Progenitor cell of endocrine pancreas (in vitro differentiated cells): ENCODE measurements at regions not wholly inside any gene's neighbourhood (a gene's known extent, or its start where the extent isn't known, plus 50 kb on each side); places are given as distances from the start of the nearest gene placed in this dataset.
A peak's percentile ranks its signal among the peaks of the same experiment; 100 is the strongest.
"Not testable (repeated sequence)": the region's sequence is repeated elsewhere in the genome, so short reads cannot be mapped to it uniquely, and the experiment has no call there.

Experiments
- DNase-seq: peaks from one replicate; pipeline ENCODE4 v3.0.0; 2021; ENCODE audit warnings: low spot score; ENCODE audit not compliant: unreplicated experiment
- H3K27ac Mint-ChIP-seq: 2 replicates; pipeline ENCODE4 v1.8.0; 2021; ENCODE audit warnings: mild to moderate bottlenecking, moderate library complexity, mixed read lengths
- H3K27me3 Mint-ChIP-seq: 2 replicates; pipeline ENCODE4 v1.8.0; 2021; ENCODE audit warnings: mixed read lengths
- H3K36me3 Mint-ChIP-seq: 2 replicates; pipeline ENCODE4 v1.8.0; 2022; ENCODE audit warnings: mixed read lengths; ENCODE audit not compliant: insufficient read depth
- H3K4me1 Mint-ChIP-seq: 2 replicates; pipeline ENCODE4 v1.8.0; 2021; ENCODE audit warnings: low read depth, mixed read lengths
- H3K4me3 Mint-ChIP-seq: 2 replicates; pipeline ENCODE4 v1.8.0; 2021; ENCODE audit warnings: low read depth, mild to moderate bottlenecking, moderate library complexity, mixed read lengths
- H3K9me3 Mint-ChIP-seq: 2 replicates; pipeline ENCODE4 v1.8.0; 2021; ENCODE audit warnings: low read depth, mixed read lengths
- CTCF ChIP-seq: fragments of 200-600 bp; sonication (generic); IDR thresholded peaks from one replicate; pipeline ENCODE4 v1.5.0; 2021; ENCODE audit warnings: antibody characterized with exemption, mild to moderate bottlenecking; ENCODE audit not compliant: unreplicated experiment

GRCh38 chr18:64742898-64743297, 594.0 kb upstream of the LINC00305 start:
- Mint-ChIP-seq H3K4me1 (peaks cover 8% of the 10 kb centered on the region), H3K27me3 (no peaks in the 10 kb centered on the region), H3K9me3 (no peaks in the 10 kb centered on the region), H3K36me3 (no peaks in the 10 kb centered on the region), H3K4me3 (no peak overlapping the region), H3K27ac (no peak overlapping the region)
- no peak for TF ChIP-seq CTCF
- no peak for DNase-seq

GRCh38 chr18:64734063-64734462, 585.2 kb upstream of the LINC00305 start:
- DNase-seq, result no peak
- Mint-ChIP-seq H3K36me3 (no peaks in the 10 kb centered on the region), H3K4me1 (no peaks in the 10 kb centered on the region), H3K4me3 (no peak overlapping the region), H3K9me3 (no peaks in the 10 kb centered on the region), H3K27me3 (no peaks in the 10 kb centered on the region), H3K27ac (no peak overlapping the region)
- no peak for TF ChIP-seq CTCF

DNA sequence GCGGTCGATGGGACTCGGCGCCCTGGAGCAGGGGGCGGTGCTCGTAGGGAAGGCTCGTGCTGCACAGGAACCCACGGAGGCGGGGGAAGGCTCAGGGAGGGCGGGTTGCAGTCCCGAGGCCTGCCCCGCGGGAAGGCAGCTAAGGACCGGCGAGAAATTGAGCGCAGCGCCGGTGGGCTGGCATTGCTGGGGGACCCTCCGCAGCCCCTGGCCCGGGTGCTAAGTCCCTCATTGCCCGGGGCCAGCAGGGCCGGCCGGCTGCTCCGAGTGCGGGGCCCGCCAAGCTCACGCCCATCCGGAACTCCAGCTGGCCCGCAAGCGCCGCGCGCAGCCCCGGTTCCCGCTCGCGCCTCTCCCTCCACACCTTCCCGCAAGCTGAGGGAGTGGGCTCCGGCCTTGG, 576.8 kb upstream of the LINC00305 start:
- not testable (repeated sequence) for H3K27ac Mint-ChIP-seq, H3K36me3 Mint-ChIP-seq, H3K27me3 Mint-ChIP-seq, H3K9me3 Mint-ChIP-seq, DNase-seq, H3K4me1 Mint-ChIP-seq
- H3K4me3 Mint-ChIP-seq, result peak overlapping the region; percentile 71

DNA sequence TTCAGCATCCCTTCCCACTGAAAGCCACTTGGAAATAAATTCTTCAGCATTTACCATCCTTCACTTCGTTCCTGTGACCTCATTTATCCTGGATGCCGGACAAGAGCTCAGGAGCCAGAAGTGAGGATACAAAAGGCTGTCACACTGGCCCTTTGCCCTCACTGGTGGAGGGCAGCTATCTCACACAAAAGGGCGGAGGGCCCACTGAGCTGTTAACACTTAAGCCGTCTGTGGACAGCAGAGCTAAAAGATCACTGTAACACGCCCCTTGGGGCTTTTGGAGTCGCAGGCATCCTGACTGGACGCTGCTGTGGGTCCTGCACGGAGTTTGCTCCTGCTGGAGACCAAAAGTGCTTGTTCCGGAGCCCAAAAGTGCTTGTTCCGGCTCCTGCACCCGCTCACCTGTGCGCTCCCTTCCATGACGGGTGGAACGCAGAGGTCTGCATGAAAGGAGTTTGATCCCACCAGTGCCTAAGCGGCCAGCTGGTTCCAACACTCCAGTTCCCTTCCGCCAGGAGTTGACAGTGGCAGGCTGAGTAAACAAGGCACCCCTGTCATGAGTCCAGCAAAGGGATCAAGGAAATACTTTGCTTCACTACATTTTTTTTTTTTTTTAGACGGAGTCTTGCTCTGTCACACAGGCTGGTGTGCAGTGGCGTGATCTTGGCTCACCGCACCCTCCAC, 572.0 kb upstream of the LINC00305 start:
- no peak for TF ChIP-seq CTCF
- no peak for DNase-seq
- Mint-ChIP-seq H3K4me1 (peaks cover 3% of the 10 kb centered on the region), H3K27me3 (no peaks in the 10 kb centered on the region), H3K27ac (no peak overlapping the region), H3K9me3 (peaks cover 4% of the 10 kb centered on the region), H3K36me3 (peaks cover 2% of the 10 kb centered on the region), H3K4me3 (no peak overlapping the region)

- Mint-ChIP-seq H3K9me3 (no peaks in the 10 kb centered on the region), H3K27me3 (no peaks in the 10 kb centered on the region)
- no peak for TF ChIP-seq CTCF
Observed at GRCh38 chr18:64718808-64719207, 569.9 kb upstream of the LINC00305 start.

GRCh38 chr18:64717026-64717425, 568.1 kb upstream of the LINC00305 start:
- Mint-ChIP-seq H3K4me1 (peaks cover 4% of the 10 kb centered on the region), H3K27me3 (no peaks in the 10 kb centered on the region), H3K9me3 (no peaks in the 10 kb centered on the region), H3K4me3 (no peak overlapping the region), H3K27ac (no peak overlapping the region), H3K36me3 (no peaks in the 10 kb centered on the region)
- DNase-seq, result no peak
- TF ChIP-seq CTCF, result no peak

More at GRCh38 chr18:64718808-64719207, 569.9 kb upstream of the LINC00305 start:
- Mint-ChIP-seq H3K4me3 (no peak overlapping the region), H3K27ac (no peak overlapping the region), H3K36me3 (no peaks in the 10 kb centered on the region), H3K4me1 (peaks cover 4% of the 10 kb centered on the region)
- DNase-seq, result no peak
